ENCODE measurements at regions not wholly inside any gene's neighbourhood (a gene's known extent, or its start where the extent isn't known, plus 50 kb on each side); places are given as distances from the start of the nearest gene placed in this dataset.

- TF ChIP-seq, protein P1, sequence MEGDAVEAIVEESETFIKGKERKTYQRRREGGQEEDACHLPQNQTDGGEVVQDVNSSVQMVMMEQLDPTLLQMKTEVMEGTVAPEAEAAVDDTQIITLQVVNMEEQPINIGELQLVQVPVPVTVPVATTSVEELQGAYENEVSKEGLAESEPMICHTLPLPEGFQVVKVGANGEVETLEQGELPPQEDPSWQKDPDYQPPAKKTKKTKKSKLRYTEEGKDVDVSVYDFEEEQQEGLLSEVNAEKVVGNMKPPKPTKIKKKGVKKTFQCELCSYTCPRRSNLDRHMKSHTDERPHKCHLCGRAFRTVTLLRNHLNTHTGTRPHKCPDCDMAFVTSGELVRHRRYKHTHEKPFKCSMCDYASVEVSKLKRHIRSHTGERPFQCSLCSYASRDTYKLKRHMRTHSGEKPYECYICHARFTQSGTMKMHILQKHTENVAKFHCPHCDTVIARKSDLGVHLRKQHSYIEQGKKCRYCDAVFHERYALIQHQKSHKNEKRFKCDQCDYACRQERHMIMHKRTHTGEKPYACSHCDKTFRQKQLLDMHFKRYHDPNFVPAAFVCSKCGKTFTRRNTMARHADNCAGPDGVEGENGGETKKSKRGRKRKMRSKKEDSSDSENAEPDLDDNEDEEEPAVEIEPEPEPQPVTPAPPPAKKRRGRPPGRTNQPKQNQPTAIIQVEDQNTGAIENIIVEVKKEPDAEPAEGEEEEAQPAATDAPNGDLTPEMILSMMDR (IDR thresholded peaks at IDR 0.05 in 2 of 3, conservative IDR thresholded peaks at IDR 0.05 in 1 of 3; ENCODE audit: borderline replicate concordance in 1 of 3, insufficient read depth in 1 of 3, low read depth in 2 of 3, low read length in 2 of 3), result no peak
- TF ChIP-seq SRF (IDR thresholded peaks at IDR 0.05; ENCODE audit: low read depth) (no peak), SIN3A (IDR thresholded peaks at IDR 0.05; ENCODE audit: low read depth) (no peak), POLR2A (IDR thresholded peaks at IDR 0.05; ENCODE audit: borderline replicate concordance, extremely low read depth, insufficient read depth, insufficient read length) (no peak), EZH2phosphoT487 (IDR thresholded peaks at IDR 0.05; ENCODE audit: borderline replicate concordance) (no peak), YY1 (IDR thresholded peaks at IDR 0.05; ENCODE audit: extremely low read depth, insufficient replicate concordance, low read depth, low read length) (no peak)
These were observed 159.9 kb upstream of the TMEFF2 start (continued) for GRCh38 chr2:192354512-192355244.

GRCh38 chr2:192347542-192347941, 152.8 kb upstream of the TMEFF2 start:
- CTCF ChIA-PET, result no interaction called here
- H4K20me1 ChIP-seq (ENCODE audit: insufficient read depth), result no peaks in the 10 kb centered on the region
- H3K4me1 ChIP-seq (ENCODE audit: control insufficient read depth in 1 of 2, insufficient read depth in 2 of 2, low read length in 2 of 2), result no peaks in the 10 kb centered on the region
- no peaks in the 10 kb centered on the region for H3K27me3 ChIP-seq (ENCODE audit: insufficient read depth, low read length)
- ATAC-seq (no peak), DNase-seq (ENCODE audit: low read depth, low spot score) (no peak)
- H3K79me2 ChIP-seq (ENCODE audit: insufficient read depth, low read length), result no peaks in the 10 kb centered on the region
- 0 out of 2 replicates have a peak, but pooled peaks cover 2% of the 10 kb centered on the region for H3K9me2 ChIP-seq (ENCODE audit: insufficient read depth)
- RAD21 ChIA-PET (ENCODE audit: low non-redundant PET in 1 of 2, low total read pairs in 2 of 2, uncharacterized antibody in 2 of 2, unreplicated experiment in 2 of 2), result no interaction called here
- no TSS peak for BruUV-seq (replicated peaks)
- intact Hi-C loops (cut with micrococcal nuclease), result no loop called here
- H3K4me3 ChIP-seq (replicated peaks in 1 of 2; ENCODE audit: low read depth in 1 of 2, low read length in 2 of 2), result no peak overlapping the region
- H3K36me3 ChIP-seq (ENCODE audit: control insufficient read depth in 1 of 2, insufficient read depth in 2 of 2, low read length in 2 of 2), result no peaks in the 10 kb centered on the region
- no peak overlapping the region for H3K4me2 ChIP-seq (ENCODE audit: low read length)
- POLR2A ChIA-PET, result no interaction called here
- H2AFZ ChIP-seq (ENCODE audit: low read depth, low read length, poor library complexity, severe bottlenecking), result no peak overlapping the region
- no peaks in the 10 kb centered on the region for H3K9me3 ChIP-seq (ENCODE audit: control insufficient read depth in 1 of 2, insufficient read depth in 1 of 2, low read depth in 1 of 2, low read length in 2 of 2)
- no peak overlapping the region for H3K27ac ChIP-seq (ENCODE audit: low read depth, low read length)
- no peak overlapping the region for H3K9ac ChIP-seq (ENCODE audit: low read length)
- TF ChIP-seq, protein P1 (IDR thresholded peaks at IDR 0.05 in 2 of 3, conservative IDR thresholded peaks at IDR 0.05 in 1 of 3; ENCODE audit: borderline replicate concordance in 1 of 3, insufficient read depth in 1 of 3, low read depth in 2 of 3, low read length in 2 of 3), result no peak
- TF ChIP-seq EZH2 (IDR thresholded peaks at IDR 0.05) (no peak), CBX3 (IDR thresholded peaks at IDR 0.05; ENCODE audit: low read depth) (no peak), SP1 (IDR thresholded peaks at IDR 0.05; ENCODE audit: low read depth) (no peak), EZH2phosphoT487 (IDR thresholded peaks at IDR 0.05; ENCODE audit: borderline replicate concordance) (no peak), JUND (IDR thresholded peaks at IDR 0.05) (no peak), ZBTB33 (IDR thresholded peaks at IDR 0.05; ENCODE audit: extremely low read depth, insufficient replicate concordance, low read length) (no peak), ZFX (IDR thresholded peaks at IDR 0.05) (no peak), SIN3A (IDR thresholded peaks at IDR 0.05; ENCODE audit: low read depth) (no peak), ZNF274 (IDR thresholded peaks at IDR 0.05; ENCODE audit: low read depth, low read length) (no peak), SRF (IDR thresholded peaks at IDR 0.05; ENCODE audit: low read depth) (no peak)
- TF ChIP-seq, protein P2, sequence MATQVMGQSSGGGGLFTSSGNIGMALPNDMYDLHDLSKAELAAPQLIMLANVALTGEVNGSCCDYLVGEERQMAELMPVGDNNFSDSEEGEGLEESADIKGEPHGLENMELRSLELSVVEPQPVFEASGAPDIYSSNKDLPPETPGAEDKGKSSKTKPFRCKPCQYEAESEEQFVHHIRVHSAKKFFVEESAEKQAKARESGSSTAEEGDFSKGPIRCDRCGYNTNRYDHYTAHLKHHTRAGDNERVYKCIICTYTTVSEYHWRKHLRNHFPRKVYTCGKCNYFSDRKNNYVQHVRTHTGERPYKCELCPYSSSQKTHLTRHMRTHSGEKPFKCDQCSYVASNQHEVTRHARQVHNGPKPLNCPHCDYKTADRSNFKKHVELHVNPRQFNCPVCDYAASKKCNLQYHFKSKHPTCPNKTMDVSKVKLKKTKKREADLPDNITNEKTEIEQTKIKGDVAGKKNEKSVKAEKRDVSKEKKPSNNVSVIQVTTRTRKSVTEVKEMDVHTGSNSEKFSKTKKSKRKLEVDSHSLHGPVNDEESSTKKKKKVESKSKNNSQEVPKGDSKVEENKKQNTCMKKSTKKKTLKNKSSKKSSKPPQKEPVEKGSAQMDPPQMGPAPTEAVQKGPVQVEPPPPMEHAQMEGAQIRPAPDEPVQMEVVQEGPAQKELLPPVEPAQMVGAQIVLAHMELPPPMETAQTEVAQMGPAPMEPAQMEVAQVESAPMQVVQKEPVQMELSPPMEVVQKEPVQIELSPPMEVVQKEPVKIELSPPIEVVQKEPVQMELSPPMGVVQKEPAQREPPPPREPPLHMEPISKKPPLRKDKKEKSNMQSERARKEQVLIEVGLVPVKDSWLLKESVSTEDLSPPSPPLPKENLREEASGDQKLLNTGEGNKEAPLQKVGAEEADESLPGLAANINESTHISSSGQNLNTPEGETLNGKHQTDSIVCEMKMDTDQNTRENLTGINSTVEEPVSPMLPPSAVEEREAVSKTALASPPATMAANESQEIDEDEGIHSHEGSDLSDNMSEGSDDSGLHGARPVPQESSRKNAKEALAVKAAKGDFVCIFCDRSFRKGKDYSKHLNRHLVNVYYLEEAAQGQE (IDR thresholded peaks at IDR 0.05; ENCODE audit: low read depth), result no peak

Measured in HCT116 (cell line).